ENCODE measurements at regions not wholly inside any gene's neighbourhood (a gene's known extent, or its start where the extent isn't known, plus 50 kb on each side); places are given as distances from the start of the nearest gene placed in this dataset.

- TF ChIP-seq CTCF (IDR thresholded peaks at IDR 0.05) = no peak
- TF ChIP-seq POLR2A (IDR thresholded peaks at IDR 0.05) = no peak
- TF ChIP-seq POLR2AphosphoS5 (IDR thresholded peaks at IDR 0.05; ENCODE audit: insufficient read depth in 1 of 2, low read depth in 1 of 2) = no peak
Observed at GRCh38 chr9:107760469-107761242, 271.1 kb upstream of the KLF4 start.

Measured in vagina (tissue), 2 donors.